NCI-H1694 treated with DMSO at 0.1 percent for 48 hours (cell line): ENCODE measurements at regions not wholly inside any gene's neighbourhood (a gene's known extent, or its start where the extent isn't known, plus 50 kb on each side); places are given as distances from the start of the nearest gene placed in this dataset.

Experiments used
- DNase-seq: peaks from one replicate; lab custom pipeline; 2025; lab: John Stamatoyannopoulos, UW

DNA sequence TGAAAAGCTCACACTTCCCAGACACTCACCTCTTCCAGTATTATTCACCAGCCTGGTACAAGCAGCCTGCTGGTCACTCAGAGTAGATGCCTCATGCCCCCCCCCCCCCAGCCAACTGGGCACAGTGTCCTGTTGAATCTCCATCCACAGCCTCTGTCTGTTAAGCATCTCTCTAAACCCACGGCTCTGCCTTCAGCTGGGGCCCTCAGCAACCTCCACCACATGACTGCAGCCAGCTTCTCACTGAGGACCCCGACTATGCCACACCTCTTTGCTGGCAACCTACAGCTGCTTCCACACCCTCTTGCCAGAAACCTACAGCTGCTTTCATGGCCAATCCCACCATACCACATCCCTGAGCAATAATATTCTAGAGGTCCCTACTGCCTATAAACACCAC is 113.1 kb downstream of the RHOU start:
- no peak for DNase-seq

DNA sequence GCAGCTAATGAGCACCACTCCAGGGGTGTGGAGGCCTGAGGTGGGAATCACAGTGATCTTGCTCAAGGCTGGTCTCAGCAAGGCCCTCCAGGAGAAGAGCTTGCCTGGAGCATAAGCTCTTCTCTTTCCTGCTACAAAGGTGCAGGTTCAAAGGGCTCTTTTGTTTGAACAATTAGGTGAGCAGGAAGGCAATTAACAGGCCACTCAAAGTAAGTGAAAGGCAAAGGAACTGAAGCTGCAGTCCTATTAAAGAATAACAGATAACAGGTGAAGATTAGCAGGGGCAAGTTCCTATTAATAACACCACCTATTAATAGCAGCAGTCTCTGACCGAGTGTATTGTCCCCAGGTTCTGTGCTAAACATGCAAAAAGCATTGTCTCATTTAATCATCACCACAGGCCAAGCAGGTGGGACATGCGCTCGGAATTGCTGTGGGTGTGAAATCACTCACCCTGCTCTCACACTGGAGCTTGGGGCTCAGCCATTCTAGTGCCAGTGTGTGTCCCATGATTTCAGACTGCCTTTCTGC is 113.8 kb downstream of the RHOU start:
- DNase-seq = no peak

DNA sequence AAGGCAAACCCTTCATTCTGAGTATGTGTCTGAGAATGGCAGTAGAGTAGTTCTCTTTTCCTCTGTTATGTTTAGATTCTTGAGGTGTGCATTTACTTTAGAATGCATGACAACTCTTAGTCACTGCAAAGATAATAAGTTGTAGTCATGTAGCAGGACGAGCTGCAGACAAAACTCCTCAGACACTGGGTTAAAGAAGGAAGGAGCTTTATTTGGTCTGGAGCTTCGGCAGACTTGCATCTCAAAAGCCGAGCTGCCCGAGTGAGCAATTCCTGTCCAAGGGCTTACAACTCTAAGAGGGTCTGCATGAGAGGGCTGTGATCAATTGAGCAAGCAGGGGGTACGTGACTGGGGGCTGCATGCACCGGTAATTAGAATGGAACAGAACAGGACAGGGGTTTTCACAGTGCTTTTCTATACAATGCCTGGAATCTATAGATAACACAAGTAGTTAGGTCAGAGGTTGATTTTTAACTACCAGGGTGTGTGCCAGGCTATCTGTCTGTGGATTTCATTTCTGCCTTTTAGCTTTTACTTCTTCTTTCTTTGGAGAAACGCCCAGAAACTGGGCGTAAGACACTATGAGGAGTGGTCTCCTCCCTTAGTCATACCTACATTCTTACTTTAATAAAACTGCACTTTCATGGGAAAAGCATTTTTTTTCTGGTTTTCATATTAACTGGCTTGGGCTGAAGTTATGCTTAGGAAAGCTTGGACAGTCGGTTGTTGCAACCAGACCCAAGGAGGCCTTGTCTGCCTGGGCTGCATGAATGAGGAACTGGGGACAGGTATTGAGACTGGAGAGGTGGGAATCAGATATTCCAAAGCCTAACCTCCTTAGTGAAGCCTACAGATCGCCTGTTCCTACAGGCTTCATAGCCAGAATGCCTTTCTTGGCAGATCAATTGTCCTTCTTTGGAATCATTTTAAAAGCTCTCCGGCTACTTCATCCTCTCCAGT is 115.1 kb downstream of the RHOU start:
- no peak for DNase-seq

DNA sequence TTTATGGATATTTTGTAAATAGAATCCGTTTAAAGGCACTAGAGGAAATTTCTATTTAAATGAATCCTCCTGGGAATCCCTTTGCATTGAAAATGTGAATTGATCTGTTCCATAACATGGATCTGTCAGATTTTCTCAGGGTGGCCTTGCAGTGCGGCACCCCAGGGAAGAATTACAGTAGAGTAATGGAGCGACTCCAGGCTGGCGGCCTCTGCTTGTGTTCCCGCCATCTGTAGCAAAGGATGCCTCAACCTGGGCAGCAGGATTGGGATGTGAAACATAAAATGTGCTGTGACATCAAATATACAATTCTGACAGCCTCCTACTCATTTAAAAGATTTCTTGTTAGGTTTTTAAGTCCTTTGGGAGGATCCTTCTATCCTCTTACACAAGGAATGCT is 115.9 kb downstream of the RHOU start:
- no peak for DNase-seq

DNA sequence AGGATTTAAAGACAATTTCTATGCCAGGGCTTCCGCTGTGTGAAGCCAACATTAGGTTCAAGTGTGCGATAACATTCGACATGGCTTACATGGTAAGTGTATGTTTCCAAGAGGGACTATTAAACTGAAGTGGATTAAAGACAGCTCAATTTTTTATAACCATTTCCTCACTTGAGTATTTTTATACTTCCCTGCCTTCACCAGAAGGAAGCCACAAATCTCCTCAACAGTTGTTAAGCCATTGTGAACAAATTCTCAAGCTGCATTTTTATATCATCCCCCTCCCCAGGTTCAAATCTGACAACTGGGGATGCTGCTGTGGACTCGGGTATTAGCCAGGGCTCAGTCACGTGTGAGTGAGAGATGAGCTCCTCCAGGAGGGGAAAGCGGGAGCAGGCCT is 116.3 kb downstream of the RHOU start:
- DNase-seq = no peak

DNA sequence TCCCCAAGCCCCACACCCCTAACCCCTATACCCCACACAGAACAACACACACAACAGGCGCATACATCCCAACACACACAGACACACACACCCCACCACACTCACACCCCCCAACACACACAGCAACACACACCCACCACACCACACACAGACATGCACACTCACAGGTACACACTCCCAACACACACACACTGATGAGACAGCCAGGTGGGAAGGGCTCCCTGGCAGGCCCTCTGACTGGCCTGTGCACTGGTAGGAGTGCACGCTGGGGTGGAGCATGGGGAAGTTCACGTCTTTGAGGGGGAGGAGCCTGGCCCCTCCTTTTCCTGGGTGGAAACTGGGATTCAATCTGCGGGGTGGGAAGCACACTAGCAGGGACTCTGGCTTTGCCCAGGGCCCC is 116.7 kb downstream of the RHOU start:
- no peak for DNase-seq

DNA sequence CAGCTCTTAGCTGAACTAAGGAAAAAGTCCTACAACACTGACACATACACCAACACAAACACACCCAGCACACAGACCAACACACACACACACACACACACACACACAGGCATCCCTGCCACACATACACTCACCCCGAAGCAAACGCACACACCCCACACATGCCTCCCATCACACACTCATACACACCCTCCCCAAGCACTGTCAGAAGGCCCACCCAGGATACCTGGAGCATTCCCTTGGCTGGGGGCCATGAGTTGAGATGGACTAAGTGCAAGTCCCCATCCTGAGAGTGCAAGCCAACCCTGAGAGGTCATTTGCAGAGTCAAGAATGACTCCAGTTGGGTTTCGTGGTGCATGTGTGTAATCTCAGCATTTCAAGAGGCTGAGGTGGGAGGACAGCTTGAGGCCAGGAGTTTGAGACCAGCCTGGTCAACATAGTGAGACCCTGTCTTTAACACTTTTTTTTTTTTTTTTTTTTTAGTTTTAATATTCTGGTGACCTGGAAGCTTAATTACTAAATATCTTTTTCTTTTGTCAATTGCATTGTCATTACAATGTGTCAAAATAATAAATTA is 117.3 kb downstream of the RHOU start:
- no peak for DNase-seq

DNA sequence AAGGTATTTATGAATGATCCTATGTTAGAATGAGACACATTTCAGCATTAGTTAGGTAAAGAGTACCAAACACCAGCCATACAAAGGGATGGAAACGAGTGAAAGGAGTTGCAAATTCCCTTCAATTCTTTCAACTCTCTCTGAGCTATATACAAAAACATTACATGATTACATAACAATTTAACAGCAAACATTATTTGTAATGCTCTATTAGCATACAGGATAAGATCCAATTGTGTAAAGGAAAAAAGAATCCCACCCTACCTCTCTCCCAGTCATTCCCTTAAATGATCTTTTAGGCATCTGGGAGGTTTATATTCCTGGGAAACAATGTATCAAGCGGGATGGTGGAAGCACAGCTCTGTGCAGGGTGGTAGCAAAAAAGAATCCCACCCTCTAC is 117.9 kb downstream of the RHOU start:
- no peak for DNase-seq

DNA sequence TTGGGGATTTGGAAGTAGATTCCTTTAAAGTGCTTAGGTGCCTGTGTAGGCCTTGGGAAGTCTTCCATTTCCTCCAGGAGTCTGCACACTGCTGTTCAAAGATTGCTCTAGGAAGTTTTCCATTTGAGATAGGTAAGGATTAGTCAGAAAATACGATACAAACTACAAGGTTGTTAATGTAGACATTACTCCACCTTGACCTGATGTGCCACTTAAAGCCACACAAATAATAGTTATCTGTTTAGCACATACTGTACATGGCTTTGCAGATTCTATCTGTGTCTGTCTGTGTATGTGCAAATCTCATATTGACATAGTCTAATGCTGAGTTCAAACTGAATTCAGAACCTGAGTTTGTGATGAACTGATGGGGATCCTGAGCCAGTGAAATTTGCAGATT is 118.4 kb downstream of the RHOU start:
- DNase-seq = no peak

DNA sequence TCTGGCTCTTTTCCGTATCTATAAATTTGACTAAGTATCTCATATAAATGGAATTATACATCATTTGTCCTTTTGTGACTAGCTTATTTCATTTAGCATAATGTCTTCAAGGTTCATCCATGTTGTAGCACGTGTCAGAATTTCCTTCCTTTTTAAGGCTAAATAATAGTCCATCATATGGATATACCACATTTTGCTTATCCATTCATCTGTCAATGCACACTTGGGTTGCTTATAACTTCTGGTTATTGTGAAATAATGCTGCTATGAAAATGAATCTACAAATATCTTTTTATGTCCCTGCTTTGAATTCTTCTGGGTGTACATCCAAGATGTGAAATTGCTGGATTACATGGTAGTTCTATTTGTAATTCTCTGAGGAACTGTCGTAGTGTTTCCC is 119.6 kb downstream of the RHOU start:
- no peak for DNase-seq

DNA sequence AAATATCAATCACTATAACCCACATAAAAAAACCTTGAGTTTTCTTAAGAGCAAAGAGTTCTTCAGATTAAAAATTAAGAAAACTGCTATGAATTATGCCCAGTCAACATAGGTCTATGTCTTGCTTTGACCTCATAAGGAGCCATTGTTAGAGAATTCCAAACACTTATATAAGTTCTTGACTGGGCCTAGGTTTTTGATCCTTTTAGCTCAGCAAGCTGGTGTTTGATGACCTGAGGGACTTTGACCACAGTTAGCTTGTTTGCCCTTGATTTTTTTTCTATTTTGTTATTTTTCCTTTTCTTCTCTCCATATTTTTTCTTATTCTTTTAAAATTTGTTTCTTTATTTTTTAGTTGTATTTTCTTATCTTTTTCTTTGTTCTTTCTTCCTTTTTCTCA is 122.3 kb downstream of the RHOU start:
- DNase-seq = no peak

DNA sequence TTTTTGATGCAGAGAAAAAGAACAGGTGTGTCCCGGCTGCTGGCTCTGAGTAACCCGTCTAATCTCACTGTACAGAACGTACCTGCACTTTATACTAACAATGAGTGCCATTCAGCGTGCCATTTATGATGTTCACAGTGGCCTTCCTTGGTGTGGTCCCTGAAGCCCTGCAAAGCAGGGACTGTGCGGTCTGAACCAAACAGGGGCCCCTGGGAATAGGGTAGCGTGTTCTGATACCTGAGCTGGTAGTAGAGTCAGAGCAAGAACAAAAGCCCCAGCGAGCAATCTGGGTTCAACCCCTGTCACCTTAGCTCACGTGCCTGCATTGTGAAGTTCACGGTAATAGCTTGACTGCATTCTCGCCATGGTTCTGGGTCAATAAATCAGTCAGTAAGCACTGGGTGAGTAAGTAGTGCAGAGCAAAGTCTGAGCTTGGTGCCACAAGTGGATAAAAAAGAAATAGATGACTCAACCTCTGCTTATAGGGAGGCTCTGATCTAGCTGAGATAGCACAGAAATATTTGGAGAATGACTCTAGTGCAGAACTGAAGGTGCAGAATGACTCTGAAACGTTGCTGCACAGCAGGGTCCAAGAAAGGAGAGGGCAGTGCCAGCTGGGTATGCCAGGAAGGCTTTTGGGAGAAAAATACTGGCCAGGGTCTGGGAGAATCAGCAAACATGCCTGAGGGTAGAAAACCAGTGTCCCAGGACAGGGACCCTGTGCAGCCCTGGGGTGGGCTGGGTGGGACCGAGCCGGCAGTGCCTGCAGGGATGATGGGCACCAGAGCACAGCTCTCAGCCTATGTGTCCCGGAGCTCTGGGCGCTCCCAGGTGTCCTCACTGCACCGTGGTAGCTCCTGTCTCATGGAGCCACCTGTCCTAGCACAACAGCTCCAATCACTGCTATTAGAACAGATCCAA is 125.9 kb downstream of the RHOU start:
- DNase-seq = no peak

DNA sequence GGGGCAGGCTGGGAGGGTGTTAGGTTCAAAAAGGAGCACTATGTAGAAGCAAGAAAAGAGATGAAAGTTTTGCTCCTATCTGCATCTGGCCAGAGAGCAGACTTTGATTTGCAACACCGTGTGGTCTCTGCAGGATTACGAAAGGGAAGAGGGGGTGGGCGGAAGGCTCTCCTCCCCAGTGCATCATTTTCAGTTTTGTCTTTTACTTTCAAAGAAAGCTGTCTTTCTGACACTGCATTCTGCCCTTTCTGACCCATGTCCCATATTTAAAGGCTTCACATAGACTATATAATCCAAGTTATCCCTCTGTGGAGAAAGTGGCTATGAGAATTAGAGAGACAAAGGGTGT is 126.5 kb downstream of the RHOU start:
- no peak for DNase-seq

DNA sequence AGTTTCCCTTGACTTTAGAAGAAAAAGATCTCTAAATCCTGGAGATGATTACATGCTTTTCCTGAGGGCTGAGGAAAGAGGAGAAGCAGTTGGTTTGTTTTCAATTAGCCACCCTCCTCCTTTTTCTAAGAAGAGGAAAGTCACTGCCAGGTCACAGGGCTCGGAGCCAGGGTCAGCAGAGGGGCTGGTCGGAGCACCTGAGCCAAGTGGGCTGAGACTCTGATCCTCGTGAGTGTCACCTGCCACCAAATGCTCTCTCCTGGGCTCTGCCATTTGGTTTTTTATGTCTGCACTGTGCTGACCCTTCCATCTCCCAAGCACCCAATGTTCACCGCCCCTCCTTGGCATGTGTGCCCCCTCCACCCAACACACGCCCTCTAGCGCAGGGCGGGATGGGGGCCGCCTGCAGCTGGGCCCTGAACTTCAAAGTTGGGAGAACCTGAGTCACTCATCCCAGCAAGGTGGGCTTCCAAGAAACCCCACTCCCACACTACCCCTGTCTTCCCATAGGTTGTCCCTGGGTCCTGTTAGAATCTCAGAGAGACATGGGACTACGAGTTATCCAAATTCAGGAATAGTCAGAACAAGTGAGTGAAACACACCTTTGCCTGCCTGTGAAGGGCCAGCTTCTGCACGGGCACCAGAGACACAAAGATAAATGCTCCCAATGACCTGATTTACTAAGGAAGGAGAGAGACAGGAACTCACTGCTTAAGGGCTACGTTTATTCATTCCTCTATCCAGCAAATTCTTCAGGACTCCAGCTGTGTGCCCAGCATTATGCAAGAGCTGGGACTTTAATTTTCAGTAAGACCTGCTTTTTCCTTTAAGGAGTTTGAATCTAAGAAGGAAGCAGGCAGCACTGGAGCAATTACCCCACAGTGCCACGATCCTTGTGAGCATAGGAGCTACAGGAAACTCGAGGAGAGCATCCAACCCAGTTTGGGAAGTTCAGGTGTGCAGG is 127.5 kb downstream of the RHOU start:
- DNase-seq = no peak

DNA sequence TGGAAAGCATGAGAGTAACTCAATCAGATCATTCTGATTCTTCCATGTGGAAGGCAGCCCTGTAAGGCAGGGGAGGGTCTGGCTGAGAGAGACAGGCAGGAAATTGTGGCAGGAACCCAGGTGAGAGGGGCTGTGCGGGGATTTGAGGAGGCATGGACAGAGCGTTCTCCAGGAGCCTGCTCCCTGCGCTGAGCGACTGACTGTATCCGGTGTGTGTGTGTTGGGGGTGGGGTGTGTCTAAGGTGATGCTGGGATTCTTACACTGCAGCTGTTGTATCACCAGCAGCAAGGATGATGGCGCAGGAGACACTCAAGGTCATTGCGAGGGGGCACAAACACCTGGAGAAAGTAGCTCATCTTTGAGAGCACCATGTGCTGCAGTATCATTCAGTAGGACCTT is 128.5 kb downstream of the RHOU start:
- no peak for DNase-seq

DNA sequence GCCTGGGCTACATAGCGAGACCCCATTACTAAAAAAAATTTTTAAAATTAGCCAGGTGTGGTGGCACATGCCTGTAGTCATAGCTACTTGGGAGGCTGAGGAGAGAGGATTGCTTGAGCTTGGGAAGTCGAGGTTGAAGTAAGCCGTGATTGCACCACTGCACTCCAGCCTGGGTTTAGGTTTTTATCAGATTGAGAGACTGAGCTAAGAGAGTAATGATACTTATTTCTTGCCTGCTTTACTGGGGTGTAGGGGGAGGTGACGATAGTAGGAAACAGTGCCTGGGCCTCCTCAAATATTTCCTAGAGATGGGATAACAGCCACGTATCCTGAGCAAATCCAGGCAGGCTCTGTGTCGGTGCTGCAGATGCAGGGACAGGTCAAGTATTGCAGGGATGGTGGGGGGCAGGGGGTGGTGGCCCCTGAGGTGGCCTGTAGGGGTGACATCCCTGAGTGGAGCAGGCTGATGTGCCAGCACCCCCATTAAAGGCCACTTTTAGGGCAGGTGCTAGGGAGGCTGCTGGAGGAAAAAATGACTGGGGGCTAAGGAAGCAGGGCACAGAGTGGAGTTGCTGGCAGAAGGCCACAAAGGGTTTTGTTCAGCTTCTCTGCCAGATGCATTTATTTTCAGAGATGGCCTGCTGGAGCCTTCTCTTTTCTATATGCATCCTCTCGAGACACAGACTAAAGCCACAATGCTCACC is 130.5 kb downstream of the RHOU start:
- peak; percentile 1 for DNase-seq

DNA sequence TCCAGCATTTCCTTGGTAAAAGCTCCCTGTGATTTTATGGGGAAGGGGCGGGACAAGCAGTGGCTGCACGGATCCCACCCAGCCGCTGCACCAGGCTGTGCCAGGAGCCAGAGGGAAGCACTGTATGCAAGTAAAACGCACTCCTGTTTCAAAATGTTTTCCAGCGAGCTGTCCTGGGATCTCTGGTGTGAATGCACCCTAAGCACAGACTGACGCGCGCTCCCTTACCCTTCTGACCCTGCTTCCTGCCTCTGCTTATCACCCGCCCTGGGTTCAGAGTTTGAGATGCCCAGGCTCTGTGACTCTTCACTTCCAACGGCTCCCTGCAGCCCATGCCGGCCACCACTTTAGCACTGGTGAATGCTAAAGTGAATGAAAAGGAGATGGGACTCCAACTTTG is 131.2 kb downstream of the RHOU start:
- peak; percentile 18 for DNase-seq

DNA sequence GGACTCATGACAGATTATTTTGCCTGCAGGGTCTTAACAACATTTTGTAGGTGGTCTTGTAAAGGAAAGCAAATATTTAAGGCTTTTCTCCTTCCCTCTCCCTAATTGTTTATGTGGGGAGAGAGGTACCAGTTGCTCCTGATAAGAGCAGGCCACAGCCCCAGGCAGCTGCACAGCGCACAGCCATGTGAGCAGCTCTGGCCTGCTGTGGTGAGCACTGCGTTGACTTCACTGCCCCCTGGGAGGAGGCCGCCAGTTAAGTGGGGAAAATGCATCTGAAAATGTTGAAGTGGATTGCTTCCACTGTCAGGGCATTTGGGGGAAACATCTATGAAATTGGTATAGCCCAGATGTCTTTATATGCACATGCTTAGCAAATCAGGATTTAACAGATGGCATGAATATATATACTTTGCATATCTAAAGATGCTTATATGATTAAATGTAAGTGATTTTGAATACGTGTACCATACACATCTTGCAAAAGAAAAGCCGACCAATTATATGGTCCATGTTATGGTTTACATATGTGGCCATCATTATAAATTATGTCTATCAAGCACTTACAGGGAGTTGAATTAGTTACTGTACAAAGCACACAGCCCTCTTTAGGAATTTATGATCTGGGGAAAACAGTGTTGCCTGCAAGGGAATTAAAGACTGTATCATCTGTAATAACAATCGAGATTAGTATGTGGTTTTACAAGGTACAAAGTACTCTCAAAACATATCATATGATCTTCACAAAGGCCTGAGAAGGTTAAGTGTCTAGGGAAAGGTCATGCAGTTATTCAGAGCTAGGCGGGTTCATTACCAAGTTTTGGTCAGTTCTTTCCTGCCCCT is 132.1 kb downstream of the RHOU start:
- DNase-seq = peak; percentile 58

DNA sequence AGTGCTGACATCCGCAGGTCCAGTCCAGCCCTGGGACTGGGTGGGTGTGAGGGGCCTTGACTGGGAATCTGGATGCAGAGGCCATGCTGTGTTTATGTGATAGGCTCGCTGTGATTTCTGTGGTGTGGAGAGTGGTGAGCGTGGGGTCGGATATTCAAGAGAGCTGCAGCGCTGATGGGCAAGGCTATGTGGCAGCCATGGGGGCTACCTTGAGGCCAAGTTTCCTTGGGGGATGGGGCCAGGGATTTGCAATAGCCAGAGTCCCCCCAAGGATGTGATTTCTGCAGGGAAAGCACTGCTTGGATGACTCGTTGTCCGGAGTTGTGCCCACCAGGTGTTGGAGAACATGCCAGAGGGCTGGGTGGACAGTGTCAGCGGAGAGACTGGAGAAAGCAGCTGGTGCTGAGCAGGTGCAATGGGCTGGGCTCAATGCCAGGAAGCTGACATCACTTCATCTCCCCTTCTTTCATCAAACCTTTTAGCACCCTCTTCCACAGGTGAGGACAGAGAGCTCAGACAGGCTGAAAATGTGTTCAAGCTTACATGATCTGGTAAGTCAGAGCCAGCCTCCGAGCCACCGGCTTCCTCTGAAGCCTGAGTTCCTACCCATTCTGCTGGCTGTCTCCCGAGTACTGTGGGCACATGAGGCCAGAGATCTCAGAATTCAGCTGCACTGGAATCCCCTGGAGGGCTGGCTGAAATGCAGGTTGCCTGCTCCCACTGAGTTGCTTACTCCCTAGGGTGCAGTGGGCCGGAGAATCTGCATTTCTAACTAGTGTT is 132.9 kb downstream of the RHOU start:
- peak; percentile 26 for DNase-seq
